HepG2 (cell line): ENCODE measurements at regions not wholly inside any gene's neighbourhood (a gene's known extent, or its start where the extent isn't known, plus 50 kb on each side); places are given as distances from the start of the nearest gene placed in this dataset.

Experiments
- ATAC-seq: fragments of 200-7000 bp; cut with Tn5 transposase; 3 replicates; pipeline ENCODE4 v1.9.1; 2020; ENCODE audit warnings: mild to moderate bottlenecking, moderate library complexity
- BruUV-seq: library from RNA; stranded (reverse); fragments of 400-500 nt; replicated peaks from 2 replicates; lab custom pipeline; 2021; lab: Mats Ljungman, UMichigan
- CTCF ChIA-PET: fragments of 300-600 bp; formaldehyde crosslinking; extraction: SDS; loops from one replicate; lab custom pipeline; 2021; ENCODE audit warnings: low total read pairs, inconsistent platforms, low intra/inter-chr PET ratio; lab: Yijun Ruan, JAX
- POLR2A ChIA-PET: fragments of 350-600 bp; sonication (Branson Sonifier 250); formaldehyde crosslinking; loops from one replicate; lab custom pipeline; 2020; ENCODE audit warnings: antibody characterized with exemption, inconsistent platforms; lab: Yijun Ruan, JAX
- DNase-seq: peaks from one replicate; pipeline ENCODE4 v3.0.0-alpha.2; 2015; ENCODE audit warnings: low spot score
- FAIRE-seq: peaks from 3 replicates; lab custom pipeline; 2011; peaks lifted over from hg19 to GRCh38; lab: Jason Lieb, UNC
- H2AFZ ChIP-seq: one replicate; pipeline ENCODE4 v1.6.1; 2011; ENCODE audit warnings: low read length, inconsistent platforms
- H3K27ac ChIP-seq: fragments of 300-600 bp; 3 replicates; pipeline ENCODE4 v1.8.0; 2011; ENCODE audit warnings: mixed run types, mild to moderate bottlenecking, mixed read lengths, low read length, inconsistent platforms; ENCODE audit not compliant: insufficient read depth; ENCODE audit errors: extremely low read length
- H3K27me3 ChIP-seq, 2 experiments: fragments of 200-600 bp in 1 of 2; 2 replicates in 1 of 2; 3 replicates in 1 of 2; pipeline versions ENCODE4 v1.6.0 to v1.8.0; 2011; ENCODE audit warnings: low read length in 2 of 2, mild to moderate bottlenecking in 2 of 2, moderate library complexity in 2 of 2, inconsistent platforms in 1 of 2; ENCODE audit not compliant: insufficient read depth in 2 of 2, control insufficient read depth in 1 of 2
- H3K36me3 ChIP-seq, 2 experiments: fragments of 200-600 bp in 1 of 2; replicated peaks in 1 of 2; 2 replicates in 1 of 2; 3 replicates in 1 of 2; pipeline versions ENCODE4 v1.5.1 to v1.8.0; 2011; ENCODE audit warnings: low read length in 2 of 2, inconsistent platforms in 1 of 2; ENCODE audit not compliant: insufficient read depth in 2 of 2, control insufficient read depth in 1 of 2
- H3K4me1 ChIP-seq: 2 replicates; pipeline ENCODE4 v1.5.1; 2012; ENCODE audit warnings: low read length, inconsistent platforms; ENCODE audit not compliant: insufficient read depth
- H3K4me2 ChIP-seq: 2 replicates; pipeline ENCODE4 v1.6.0; 2011; ENCODE audit warnings: low read depth, low read length, inconsistent platforms
- H3K4me3 ChIP-seq, 3 experiments: fragments of 200-600 bp in 1 of 3; sonication (generic), shearing (Covaris generic) in 1 of 3; replicated peaks in 1 of 3; 2 replicates each; pipeline ENCODE4 v1.5.1; 2011 to 2016; ENCODE audit warnings: low read length in 3 of 3, inconsistent platforms in 2 of 3, low read depth in 2 of 3, mild to moderate bottlenecking in 2 of 3, control low read depth in 1 of 3, mixed read lengths in 1 of 3; ENCODE audit not compliant: insufficient read depth in 1 of 3
- H3K79me2 ChIP-seq: one replicate; pipeline ENCODE4 v1.6.1; 2011; ENCODE audit warnings: low read length, inconsistent platforms; ENCODE audit not compliant: insufficient read depth
- H3K9ac ChIP-seq: 2 replicates; pipeline ENCODE4 v1.6.0; 2011; ENCODE audit warnings: mild to moderate bottlenecking, low read depth, low read length, inconsistent platforms; ENCODE audit not compliant: insufficient read depth
- H3K9me3 ChIP-seq: 2 replicates; pipeline ENCODE4 v1.5.1; 2012; ENCODE audit warnings: mild to moderate bottlenecking, low read length
- H4K20me1 ChIP-seq: 2 replicates; pipeline ENCODE4 v1.6.0; 2011; ENCODE audit warnings: inconsistent platforms, mild to moderate bottlenecking, low read length, moderate library complexity; ENCODE audit not compliant: insufficient read depth
- ATAD3A ChIP-seq: sonication (generic); formaldehyde crosslinking; IDR thresholded peaks from 2 replicates; pipeline ENCODE4 v1.4.0; 2020; ENCODE audit warnings: missing genetic modification reagents
- CHD4 ChIP-seq: fragments of 200-600 bp; sonication (generic); IDR thresholded peaks from 2 replicates; pipeline ENCODE4 v1.7.0; 2017; ENCODE audit warnings: mild to moderate bottlenecking, low read length, borderline replicate concordance
- FOXK2 ChIP-seq: fragments of 450-650 bp; IDR thresholded peaks from 2 replicates; pipeline ENCODE4 v1.6.1; 2016
- FOXM1 ChIP-seq: sonication (generic); formaldehyde crosslinking; IDR thresholded peaks from 2 replicates; pipeline ENCODE4 v1.5.0; 2020; ENCODE audit warnings: missing genetic modification reagents
- HES4 ChIP-seq: sonication (generic); formaldehyde crosslinking; IDR thresholded peaks from 2 replicates; pipeline ENCODE4 v1.9.0; 2021; ENCODE audit warnings: mild to moderate bottlenecking, missing genetic modification reagents, borderline replicate concordance
- LCORL ChIP-seq, 2 experiments: fragments of 450-650 bp in 1 of 2; sonication (generic) in 1 of 2; formaldehyde crosslinking in 1 of 2; IDR thresholded peaks; 2 replicates each; pipeline versions ENCODE4 v1.5.0 to v1.6.1; 2017 to 2020; ENCODE audit warnings: antibody characterized with exemption in 1 of 2, missing genetic modification reagents in 1 of 2
- MBD4 ChIP-seq: IDR thresholded peaks from 2 replicates; pipeline ENCODE4 v1.6.1; 2012; ENCODE audit warnings: low read length, inconsistent platforms, borderline replicate concordance
- MEF2D ChIP-seq: sonication (generic); formaldehyde crosslinking; IDR thresholded peaks from 2 replicates; pipeline ENCODE4 v1.5.1; 2020; ENCODE audit warnings: mild to moderate bottlenecking, missing genetic modification reagents
- SIX1 ChIP-seq: sonication (generic); formaldehyde crosslinking; IDR thresholded peaks from 2 replicates; pipeline ENCODE4 v1.4.0; 2020; ENCODE audit warnings: missing genetic modification reagents, borderline replicate concordance
- STAG1 ChIP-seq: sonication (generic); formaldehyde crosslinking; IDR thresholded peaks from 2 replicates; pipeline ENCODE4 v1.4.0; 2020; ENCODE audit warnings: missing genetic modification reagents
- TAF1 ChIP-seq: sonication (generic); formaldehyde crosslinking; IDR thresholded peaks from 2 replicates; pipeline ENCODE4 v1.4.0; 2020; ENCODE audit warnings: missing genetic modification reagents
- ZNF10 ChIP-seq: sonication (generic); formaldehyde crosslinking; IDR thresholded peaks from 2 replicates; pipeline ENCODE4 v1.4.0; 2020; ENCODE audit warnings: mild to moderate bottlenecking, low read depth, missing genetic modification reagents, borderline replicate concordance
- ZNF124 ChIP-seq: sonication (generic); formaldehyde crosslinking; IDR thresholded peaks from 2 replicates; pipeline ENCODE4 v1.4.0; 2020; ENCODE audit warnings: missing genetic modification reagents
- ZNF549 ChIP-seq: sonication (generic); formaldehyde crosslinking; IDR thresholded peaks from 2 replicates; pipeline ENCODE4 v1.5.0; 2020; ENCODE audit warnings: missing genetic modification reagents
- ZNF550 ChIP-seq: sonication (generic); formaldehyde crosslinking; IDR thresholded peaks from 2 replicates; pipeline ENCODE4 v1.4.0; 2020; ENCODE audit warnings: mild to moderate bottlenecking, missing genetic modification reagents, borderline replicate concordance
- ZNF557 ChIP-seq: sonication (generic); formaldehyde crosslinking; IDR thresholded peaks from 2 replicates; pipeline ENCODE4 v1.4.0; 2020; ENCODE audit warnings: missing genetic modification reagents
- ZNF564 ChIP-seq: sonication (generic); formaldehyde crosslinking; IDR thresholded peaks from 2 replicates; pipeline ENCODE4 v1.8.1; 2023; ENCODE audit warnings: mild to moderate bottlenecking, missing genetic modification reagents
- ZNF720 ChIP-seq: sonication (generic); formaldehyde crosslinking; IDR thresholded peaks from 2 replicates; pipeline ENCODE4 v1.4.0; 2020; ENCODE audit warnings: missing genetic modification reagents
- ZNF850 ChIP-seq: sonication (generic); formaldehyde crosslinking; conservative IDR thresholded peaks from 2 replicates; pipeline ENCODE4 v1.9.0; 2021; ENCODE audit warnings: mild to moderate bottlenecking, missing genetic modification reagents
- in situ Hi-C: cut with HindIII; loops from 2 replicates; pipeline ENCODE4 v1.10.0; 2017; ENCODE audit warnings: low pct_unique_long_range_greater_than_20kb; ENCODE audit not compliant: extremely low pct_ligation_motif_present
- intact Hi-C: fragments of 100-400 bp; cut with micrococcal nuclease; formaldehyde crosslinking; loops from one replicate; pipeline ENCODE4 v1.10.0; 2022; ENCODE audit not compliant: unreplicated experiment
- TF ChIP-seq, protein P1 (sequence below), 2 experiments: sonication (generic) in 1 of 2; formaldehyde crosslinking in 1 of 2; IDR thresholded peaks; 2 replicates each; pipeline versions ENCODE4 v1.4.0 to v1.6.1; 2018 to 2020; ENCODE audit warnings: missing genetic modification reagents in 2 of 2, borderline replicate concordance in 1 of 2, low read depth in 1 of 2, mild to moderate bottlenecking in 1 of 2, missing biosample characterization in 1 of 2

DNA sequence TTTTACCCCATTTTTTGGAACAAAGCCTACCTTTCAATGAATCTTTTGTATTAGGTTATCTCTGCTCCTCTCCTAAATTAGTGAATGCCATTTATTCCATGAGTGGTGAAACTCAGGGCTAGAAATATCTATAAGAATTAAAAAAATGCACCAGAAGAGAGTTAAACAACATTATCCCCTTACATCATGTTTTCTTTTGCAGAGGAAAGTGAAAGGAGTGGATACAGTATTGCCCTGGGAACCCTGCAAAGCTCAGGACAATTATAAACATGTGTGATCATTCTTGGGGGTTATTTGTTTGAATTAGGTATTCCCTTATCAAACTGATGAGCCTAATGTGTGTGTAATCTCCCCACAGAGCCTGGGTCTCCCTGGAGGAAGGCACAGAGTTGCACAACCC, 559.2 kb downstream of the RNF144A start:
- H4K20me1 ChIP-seq: no peaks in the 10 kb centered on the region
- ATAC-seq: no peak
- no peaks in the 10 kb centered on the region for H3K36me3 ChIP-seq
- ChIA-PET POLR2A (no interaction called here), CTCF (no interaction called here)
- H3K79me2 ChIP-seq: no peaks in the 10 kb centered on the region
- no peak overlapping the region for H3K4me2 ChIP-seq
- H3K27me3 ChIP-seq: no peaks in the 10 kb centered on the region
- in situ Hi-C loops: no loop called here
- no peaks in the 10 kb centered on the region for H3K9me3 ChIP-seq
- BruUV-seq: no TSS peak
- H3K27ac ChIP-seq: no peak overlapping the region
- no peak overlapping the region for H3K4me3 ChIP-seq
- no peak overlapping the region for H3K9ac ChIP-seq
- no peak for FAIRE-seq
- intact Hi-C loops: no loop called here
- DNase-seq: no peak
- TF ChIP-seq TAF1 (no peak), ZNF850 (no peak), ZNF720 (CRISPR knock-in tag) (no peak), ZNF549 (CRISPR knock-in tag) (no peak), HES4 (CRISPR knock-in tag) (no peak), ZNF550 (no peak), ZNF557 (CRISPR knock-in tag) (no peak), MEF2D (CRISPR knock-in tag) (no peak), STAG1 (CRISPR knock-in tag) (no peak), SIX1 (CRISPR knock-in tag) (no peak), ATAD3A (no peak), LCORL (IDR thresholded peaks at IDR 0.05) (no peak), LCORL (CRISPR knock-in tag; IDR thresholded peaks at IDR 0.05) (no peak), ZNF10 (CRISPR knock-in tag) (no peak), MBD4 (no peak), FOXM1 (CRISPR knock-in tag) (no peak), ZNF124 (CRISPR knock-in tag) (no peak), ZNF564 (no peak), CHD4 (no peak), FOXK2 (no peak)
- TF ChIP-seq, protein P1, sequence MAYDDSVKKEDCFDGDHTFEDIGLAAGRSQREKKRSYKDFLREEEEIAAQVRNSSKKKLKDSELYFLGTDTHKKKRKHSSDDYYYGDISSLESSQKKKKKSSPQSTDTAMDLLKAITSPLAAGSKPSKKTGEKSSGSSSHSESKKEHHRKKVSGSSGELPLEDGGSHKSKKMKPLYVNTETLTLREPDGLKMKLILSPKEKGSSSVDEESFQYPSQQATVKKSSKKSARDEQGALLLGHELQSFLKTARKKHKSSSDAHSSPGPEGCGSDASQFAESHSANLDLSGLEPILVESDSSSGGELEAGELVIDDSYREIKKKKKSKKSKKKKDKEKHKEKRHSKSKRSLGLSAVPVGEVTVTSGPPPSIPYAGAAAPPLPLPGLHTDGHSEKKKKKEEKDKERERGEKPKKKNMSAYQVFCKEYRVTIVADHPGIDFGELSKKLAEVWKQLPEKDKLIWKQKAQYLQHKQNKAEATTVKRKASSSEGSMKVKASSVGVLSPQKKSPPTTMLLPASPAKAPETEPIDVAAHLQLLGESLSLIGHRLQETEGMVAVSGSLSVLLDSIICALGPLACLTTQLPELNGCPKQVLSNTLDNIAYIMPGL (CRISPR knock-in tag; IDR thresholded peaks at IDR 0.05; ENCODE audit: borderline replicate concordance in 1 of 2, low read depth in 1 of 2): no peak
- no peaks in the 10 kb centered on the region for H3K4me1 ChIP-seq
- no peak overlapping the region for H2AFZ ChIP-seq
